Trophoblast cell (in vitro differentiated cells and primary cell): ENCODE measurements at regions not wholly inside any gene's neighbourhood (a gene's known extent, or its start where the extent isn't known, plus 50 kb on each side); places are given as distances from the start of the nearest gene placed in this dataset.

Experiments
- DNase-seq, 2 donors: peaks; one replicate each; pipeline ENCODE4 v3.0.0-alpha.2; 2016
- H2AFZ ChIP-seq: 2 replicates; pipeline ENCODE4 v1.6.1; 2013; ENCODE audit warnings: low read length, moderate library complexity, mild to moderate bottlenecking; ENCODE audit not compliant: insufficient read depth, poor library complexity
- H2AK5ac ChIP-seq: 2 replicates; pipeline ENCODE4 v1.6.1; 2013; ENCODE audit warnings: mild to moderate bottlenecking, low read length
- H2BK120ac ChIP-seq: 2 replicates; pipeline ENCODE4 v1.6.1; 2013; ENCODE audit warnings: low read length, mild to moderate bottlenecking, moderate library complexity; ENCODE audit not compliant: insufficient read depth, poor library complexity
- H2BK12ac ChIP-seq: 2 replicates; pipeline ENCODE4 v1.6.1; 2013; ENCODE audit warnings: mild to moderate bottlenecking, low read length, moderate library complexity
- H2BK5ac ChIP-seq: 2 replicates; pipeline ENCODE4 v1.6.1; 2013; ENCODE audit warnings: low read length, low read depth, moderate library complexity, mild to moderate bottlenecking; ENCODE audit not compliant: poor library complexity
- H3K14ac ChIP-seq: 2 replicates; pipeline ENCODE4 v1.6.1; 2013; ENCODE audit warnings: mild to moderate bottlenecking, low read length
- H3K18ac ChIP-seq: 2 replicates; pipeline ENCODE4 v1.6.1; 2013; ENCODE audit warnings: mild to moderate bottlenecking, low read length
- H3K23ac ChIP-seq: 2 replicates; pipeline ENCODE4 v1.6.1; 2013; ENCODE audit warnings: low read length
- H3K27ac ChIP-seq: 2 replicates; pipeline ENCODE4 v1.5.1; 2013; ENCODE audit warnings: low read depth, mild to moderate bottlenecking, inconsistent platforms, low read length, moderate library complexity
- H3K27me3 ChIP-seq: 2 replicates; pipeline ENCODE4 v1.6.1; 2013; ENCODE audit warnings: inconsistent platforms, mild to moderate bottlenecking, low read length, moderate library complexity; ENCODE audit not compliant: insufficient read depth
- H3K36me3 ChIP-seq, 2 experiments: 1 replicate in 1 of 2; 2 replicates in 1 of 2; pipeline ENCODE4 v1.6.1; 2013; ENCODE audit warnings: low read length in 2 of 2, mild to moderate bottlenecking in 2 of 2, moderate library complexity in 1 of 2; ENCODE audit not compliant: insufficient read depth in 2 of 2, control insufficient read depth in 1 of 2
- H3K4ac ChIP-seq: 2 replicates; pipeline ENCODE4 v1.6.1; 2013; ENCODE audit warnings: low read depth, mild to moderate bottlenecking, low read length, moderate library complexity
- H3K4me1 ChIP-seq, 2 experiments: 1 replicate in 1 of 2; 2 replicates in 1 of 2; pipeline ENCODE4 v1.6.1; 2013; ENCODE audit warnings: low read length in 2 of 2, mild to moderate bottlenecking in 2 of 2, moderate library complexity in 1 of 2; ENCODE audit not compliant: insufficient read depth in 2 of 2, control insufficient read depth in 1 of 2
- H3K4me2 ChIP-seq: 2 replicates; pipeline ENCODE4 v1.6.1; 2013; ENCODE audit warnings: inconsistent platforms, mild to moderate bottlenecking, low read length, moderate library complexity
- H3K4me3 ChIP-seq: 2 replicates; pipeline ENCODE4 v1.5.1; 2013; ENCODE audit warnings: mild to moderate bottlenecking, low read depth, low read length, inconsistent platforms
- H3K79me1 ChIP-seq: one replicate; pipeline ENCODE4 v1.6.1; 2013; ENCODE audit warnings: low read length
- H3K79me2 ChIP-seq: 2 replicates; pipeline ENCODE4 v1.6.1; 2013; ENCODE audit warnings: low read length, mild to moderate bottlenecking; ENCODE audit not compliant: control insufficient read depth, insufficient read depth, poor library complexity
- H3K9ac ChIP-seq: 2 replicates; pipeline ENCODE4 v1.6.1; 2013; ENCODE audit warnings: mild to moderate bottlenecking, low read length
- H3K9me3 ChIP-seq: 2 replicates; pipeline ENCODE4 v1.6.1; 2013; ENCODE audit warnings: low read depth, mild to moderate bottlenecking, control low read depth, inconsistent platforms, low read length; ENCODE audit not compliant: insufficient read depth
- H4K12ac ChIP-seq: 2 replicates; pipeline ENCODE4 v1.6.1; 2013; ENCODE audit warnings: low read depth, mild to moderate bottlenecking, low read length, moderate library complexity
- H4K8ac ChIP-seq: 2 replicates; pipeline ENCODE4 v1.6.1; 2013; ENCODE audit warnings: low read depth, mild to moderate bottlenecking, low read length, moderate library complexity
- H4K91ac ChIP-seq: one replicate; pipeline ENCODE4 v1.6.1; 2013; ENCODE audit warnings: low read depth, mild to moderate bottlenecking, low read length, moderate library complexity
- WGBS: extraction: QIAGEN DNeasy Blood & Tissue Kit; methylation state at CpG from one replicate; pipeline ENCODE4 v1.1.7; 2013; ENCODE audit warnings: missing lambda C conversion rate; ENCODE audit not compliant: insufficient read length, insufficient coverage; ENCODE audit errors: extremely low coverage; 5-methylcytosine and 5-hydroxymethylcytosine counted together

- no peak overlapping the region for H3K4ac ChIP-seq
- no peak overlapping the region for H3K9ac ChIP-seq
- H4K12ac ChIP-seq = no peak overlapping the region
- H3K14ac ChIP-seq = no peak overlapping the region
- no peak overlapping the region for H4K91ac ChIP-seq
- H2BK5ac ChIP-seq = no peak overlapping the region
- H2BK120ac ChIP-seq = no peak overlapping the region
- no peak overlapping the region for H2BK12ac ChIP-seq
- H3K27me3 ChIP-seq = no peaks in the 10 kb centered on the region
- H3K27ac ChIP-seq = no peak overlapping the region
- H3K23ac ChIP-seq = no peak overlapping the region
- no peaks in the 10 kb centered on the region for H3K79me1 ChIP-seq
- H4K8ac ChIP-seq = no peak overlapping the region
- H3K36me3 ChIP-seq = no peaks in the 10 kb centered on the region
- no peak overlapping the region for H3K4me2 ChIP-seq
- no peak overlapping the region for H3K18ac ChIP-seq
- H3K4me3 ChIP-seq = no peak overlapping the region
- no peaks in the 10 kb centered on the region for H3K79me2 ChIP-seq
- no peak overlapping the region for H2AFZ ChIP-seq
- H3K9me3 ChIP-seq = peaks cover 2% of the 10 kb centered on the region
- H2AK5ac ChIP-seq = no peak overlapping the region
- DNase-seq = no peak
- H3K4me1 ChIP-seq = no peaks in the 10 kb centered on the region
These were observed 68.7 kb upstream of the STK39 start for GRCh38 chr2:168316073-168316440.

- WGBS = no CpG with 5 or more reads among the region's 1 CpG
- Histone ChIP-seq H2AK5ac (no peak overlapping the region), H3K79me2 (no peaks in the 10 kb centered on the region)
These were observed 69.9 kb upstream of the STK39 start for GRCh38 chr2:168317282-168317681.

GRCh38 chr2:168320267-168320666 is 72.9 kb upstream of the STK39 start:
- Histone ChIP-seq H3K27ac (no peak overlapping the region), H3K9ac (no peak overlapping the region), H2AK5ac (no peak overlapping the region), H3K79me2 (no peaks in the 10 kb centered on the region), H3K18ac (no peak overlapping the region), H4K12ac (no peak overlapping the region), H2BK12ac (no peak overlapping the region), H3K27me3 (no peaks in the 10 kb centered on the region), H3K14ac (no peak overlapping the region), H3K4ac (no peak overlapping the region), H2BK120ac (no peak overlapping the region), H3K4me3 (no peak overlapping the region), H4K8ac (no peak overlapping the region), H3K4me2 (no peak overlapping the region), H3K4me1 (no peaks in the 10 kb centered on the region), H2AFZ (no peak overlapping the region), H3K79me1 (no peaks in the 10 kb centered on the region), H3K23ac (no peak overlapping the region), H4K91ac (no peak overlapping the region), H2BK5ac (no peak overlapping the region), H3K9me3 (no peaks in the 10 kb centered on the region), H3K36me3 (no peaks in the 10 kb centered on the region)
- peak; percentile 42 to 60 for DNase-seq

More at GRCh38 chr2:168317282-168317681, 69.9 kb upstream of the STK39 start:
- H4K91ac ChIP-seq = no peak overlapping the region
- no peak overlapping the region for H4K12ac ChIP-seq
- H3K18ac ChIP-seq = no peak overlapping the region
- H3K4ac ChIP-seq = no peak overlapping the region
- H3K79me1 ChIP-seq = no peaks in the 10 kb centered on the region
- H3K9ac ChIP-seq = no peak overlapping the region
- H3K9me3 ChIP-seq = peaks cover 2% of the 10 kb centered on the region
- H3K36me3 ChIP-seq = no peaks in the 10 kb centered on the region
- no peak overlapping the region for H2BK12ac ChIP-seq
- H2AFZ ChIP-seq = no peak overlapping the region
- no peaks in the 10 kb centered on the region for H3K4me1 ChIP-seq
- no peak overlapping the region for H3K4me2 ChIP-seq
- H3K23ac ChIP-seq = no peak overlapping the region
- H3K27ac ChIP-seq = no peak overlapping the region
- H3K14ac ChIP-seq = no peak overlapping the region
- H2BK5ac ChIP-seq = no peak overlapping the region
- no peak for DNase-seq
- no peak overlapping the region for H2BK120ac ChIP-seq
- no peak overlapping the region for H3K4me3 ChIP-seq
- no peak overlapping the region for H4K8ac ChIP-seq
- H3K27me3 ChIP-seq = no peaks in the 10 kb centered on the region

- H2AFZ ChIP-seq = no peak overlapping the region
These were observed 75.1 kb upstream of the STK39 start for GRCh38 chr2:168322325-168323007.

More at GRCh38 chr2:168322325-168323007, 75.1 kb upstream of the STK39 start:
- Histone ChIP-seq H3K79me1 (no peaks in the 10 kb centered on the region), H4K12ac (no peak overlapping the region), H3K27me3 (no peaks in the 10 kb centered on the region), H4K8ac (no peak overlapping the region), H3K4me2 (no peak overlapping the region), H3K27ac (no peak overlapping the region), H3K9me3 (no peaks in the 10 kb centered on the region), H2BK12ac (no peak overlapping the region), H3K36me3 (no peaks in the 10 kb centered on the region), H3K4ac (no peak overlapping the region), H3K14ac (no peak overlapping the region), H2BK5ac (no peak overlapping the region), H3K9ac (no peak overlapping the region), H3K23ac (no peak overlapping the region), H4K91ac (no peak overlapping the region), H2BK120ac (no peak overlapping the region), H3K4me1 (no peaks in the 10 kb centered on the region), H3K4me3 (no peak overlapping the region), H3K79me2 (no peaks in the 10 kb centered on the region), H3K18ac (no peak overlapping the region), H2AK5ac (no peak overlapping the region)
- no peak for DNase-seq
- 100% methylated on average over 1 of the region's 3 CpGs for WGBS
